ENCODE measurements at regions not wholly inside any gene's neighbourhood (a gene's known extent, or its start where the extent isn't known, plus 50 kb on each side); places are given as distances from the start of the nearest gene placed in this dataset.

DNA sequence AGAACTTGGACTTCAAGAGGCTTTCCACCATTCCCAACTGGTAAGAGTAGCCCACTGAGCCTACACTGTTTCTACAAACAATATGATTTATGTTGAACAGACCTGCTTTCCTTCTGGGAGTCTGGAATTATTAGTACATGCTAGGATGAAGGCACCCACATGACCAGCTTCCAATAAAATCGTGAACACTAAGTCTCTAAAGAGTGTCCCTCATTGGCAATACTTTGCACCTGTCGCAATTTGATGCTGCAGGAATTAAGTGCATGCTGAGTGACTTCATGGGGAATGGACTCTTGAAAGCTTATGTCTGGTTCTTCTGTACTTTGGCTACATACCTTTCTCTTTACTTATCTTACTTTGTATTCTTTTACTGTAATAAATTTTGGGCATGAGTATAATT, 305.2 kb upstream of the GHITM start:
- no peak for TF ChIP-seq CTCF (IDR thresholded peaks at IDR 0.05)
- H3K9me3 Mint-ChIP-seq = peaks cover 17% of the 10 kb centered on the region
- DNase-seq = no peak
- no peaks in the 10 kb centered on the region; the same call in 1 of the 2 replicates for H3K27me3 Mint-ChIP-seq (ENCODE audit: insufficient read depth)
- H3K4me1 Mint-ChIP-seq (ENCODE audit: low read depth) = no peaks in the 10 kb centered on the region
- H3K27ac Mint-ChIP-seq = no peak overlapping the region
- no peak overlapping the region for H3K4me3 Mint-ChIP-seq
- no peaks in the 10 kb centered on the region for H3K36me3 Mint-ChIP-seq (ENCODE audit: low read depth)

DNA sequence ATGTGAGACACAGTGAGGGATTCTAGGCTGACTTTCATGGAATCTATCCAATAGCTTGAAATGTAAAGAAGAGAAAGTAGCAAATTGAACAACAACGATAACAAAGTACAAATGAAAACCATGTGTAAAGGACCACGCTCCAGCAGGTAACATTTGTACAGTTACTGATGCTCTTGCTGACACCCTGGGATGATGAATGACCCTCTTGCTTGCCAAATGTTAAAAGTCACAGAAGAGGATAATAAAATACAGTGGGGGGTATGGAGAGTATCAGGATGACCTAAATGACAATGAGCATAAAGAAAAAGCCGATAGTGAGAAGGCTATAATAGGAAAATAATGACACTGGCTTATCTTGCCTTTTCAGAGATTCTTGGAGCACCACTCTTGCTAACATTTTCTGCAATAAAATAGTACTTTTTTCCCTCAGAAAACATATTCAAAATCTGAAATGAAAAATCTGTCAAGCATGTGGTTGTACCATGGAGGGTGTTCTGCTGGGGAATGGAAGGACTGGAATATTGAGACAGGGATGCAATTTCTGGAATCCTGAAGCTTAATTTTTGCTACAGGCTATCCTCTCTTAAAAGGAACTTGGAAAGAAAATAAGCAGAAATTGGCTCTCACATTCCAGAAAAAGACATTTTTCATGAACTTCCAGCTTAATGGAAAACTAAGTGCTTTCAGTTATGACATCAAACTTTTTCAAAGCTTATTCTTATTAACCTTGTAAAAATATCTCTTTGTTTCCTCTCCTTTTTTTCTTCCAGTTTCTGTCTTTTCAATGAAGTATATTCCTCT, 303.2 kb upstream of the GHITM start:
- no peaks in the 10 kb centered on the region for H3K4me1 Mint-ChIP-seq (ENCODE audit: low read depth)
- H3K27ac Mint-ChIP-seq = no peak overlapping the region
- no peaks in the 10 kb centered on the region; the same call in 1 of the 2 replicates for H3K27me3 Mint-ChIP-seq (ENCODE audit: insufficient read depth)
- H3K36me3 Mint-ChIP-seq (ENCODE audit: low read depth) = no peaks in the 10 kb centered on the region
- no peak for DNase-seq
- TF ChIP-seq CTCF (IDR thresholded peaks at IDR 0.05) = no peak
- H3K9me3 Mint-ChIP-seq = peaks cover 23% of the 10 kb centered on the region
- H3K4me3 Mint-ChIP-seq = no peak overlapping the region

- no peak overlapping the region for H3K4me3 Mint-ChIP-seq
- no peaks in the 10 kb centered on the region for H3K4me1 Mint-ChIP-seq (ENCODE audit: low read depth)
- no peaks in the 10 kb centered on the region for H3K36me3 Mint-ChIP-seq (ENCODE audit: low read depth)
- H3K27ac Mint-ChIP-seq = no peak overlapping the region
- DNase-seq = no peak
- H3K9me3 Mint-ChIP-seq = peaks cover 41% of the 10 kb centered on the region
- TF ChIP-seq CTCF (IDR thresholded peaks at IDR 0.05) = no peak
- H3K27me3 Mint-ChIP-seq (ENCODE audit: insufficient read depth) = no peaks in the 10 kb centered on the region
Observed at GRCh38 chr10:83848677-83849076, 290.6 kb upstream of the GHITM start.

DNA sequence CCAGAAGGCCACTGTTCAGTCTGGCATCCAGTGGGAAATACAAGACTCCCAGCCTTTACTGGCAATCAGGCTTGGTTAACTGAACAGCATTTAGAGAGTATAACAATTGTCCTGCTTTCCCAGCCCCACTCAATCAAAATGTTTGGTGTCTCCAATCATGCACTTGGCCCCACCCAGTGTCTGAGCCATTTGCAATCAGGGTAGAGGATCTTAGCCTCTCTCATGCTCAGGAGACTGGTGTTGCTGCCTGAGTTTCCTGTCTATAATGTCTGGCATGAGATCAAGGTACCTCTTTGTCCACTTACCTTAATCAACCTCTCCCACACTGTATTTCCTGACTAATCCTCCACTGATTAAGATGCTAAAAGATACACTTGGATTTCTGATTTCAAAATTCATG, 290.2 kb upstream of the GHITM start:
- Mint-ChIP-seq H3K27ac (no peak overlapping the region), H3K4me3 (no peak overlapping the region), H3K36me3 (ENCODE audit: low read depth) (no peaks in the 10 kb centered on the region), H3K4me1 (ENCODE audit: low read depth) (no peaks in the 10 kb centered on the region), H3K27me3 (ENCODE audit: insufficient read depth) (no peaks in the 10 kb centered on the region), H3K9me3 (peaks cover 42% of the 10 kb centered on the region)
- DNase-seq = no peak
- no peak for TF ChIP-seq CTCF (IDR thresholded peaks at IDR 0.05)

GRCh38 chr10:83852146-83852545, 287.2 kb upstream of the GHITM start:
- Mint-ChIP-seq H3K27ac (no peak overlapping the region), H3K9me3 (peaks cover 30% of the 10 kb centered on the region), H3K27me3 (ENCODE audit: insufficient read depth) (no peaks in the 10 kb centered on the region), H3K4me3 (no peak overlapping the region), H3K4me1 (ENCODE audit: low read depth) (no peaks in the 10 kb centered on the region), H3K36me3 (ENCODE audit: low read depth) (no peaks in the 10 kb centered on the region)
- no peak for TF ChIP-seq CTCF (IDR thresholded peaks at IDR 0.05)
- DNase-seq = no peak
